ENCODE measurements at regions not wholly inside any gene's neighbourhood (a gene's known extent, or its start where the extent isn't known, plus 50 kb on each side); places are given as distances from the start of the nearest gene placed in this dataset.

DNA sequence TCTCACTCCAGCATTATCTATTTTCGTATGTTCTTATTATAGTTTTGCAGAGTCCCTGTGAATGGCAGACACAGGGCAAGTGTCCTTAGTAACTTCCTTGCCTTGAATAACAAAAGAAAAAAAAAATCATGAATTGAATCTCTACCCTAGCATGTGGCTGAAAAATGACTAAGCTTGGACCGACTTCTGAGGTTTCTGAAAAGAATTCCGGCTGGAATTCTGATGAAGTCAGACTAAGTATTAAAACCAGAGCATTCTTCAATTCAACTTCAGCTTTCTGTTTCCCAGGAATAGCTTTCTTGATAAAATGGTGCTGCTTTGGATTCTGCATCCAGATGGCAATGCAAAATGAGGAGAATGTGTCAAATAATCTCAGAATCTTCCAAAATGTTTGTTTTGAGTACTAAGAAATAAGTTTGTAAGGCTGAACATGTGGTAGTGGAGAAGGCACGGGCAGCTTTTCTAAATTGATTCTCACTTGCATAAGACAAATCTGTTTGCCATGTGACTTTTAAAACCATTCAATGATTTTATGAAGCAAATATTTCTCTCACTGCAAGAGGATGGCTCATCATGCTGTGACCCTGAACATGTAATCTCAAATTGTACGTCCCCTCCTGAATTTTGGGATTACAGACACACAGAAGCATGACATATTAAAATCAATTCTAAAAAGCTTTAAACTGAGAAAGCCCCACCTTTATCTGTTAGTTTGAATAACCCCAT lies 1462.8 kb upstream of the LRRTM1 start:
- no peak for TF ChIP-seq EZH2 (IDR thresholded peaks at IDR 0.05; ENCODE audit: low read length, missing control alignments)
- TF ChIP-seq, protein P1, sequence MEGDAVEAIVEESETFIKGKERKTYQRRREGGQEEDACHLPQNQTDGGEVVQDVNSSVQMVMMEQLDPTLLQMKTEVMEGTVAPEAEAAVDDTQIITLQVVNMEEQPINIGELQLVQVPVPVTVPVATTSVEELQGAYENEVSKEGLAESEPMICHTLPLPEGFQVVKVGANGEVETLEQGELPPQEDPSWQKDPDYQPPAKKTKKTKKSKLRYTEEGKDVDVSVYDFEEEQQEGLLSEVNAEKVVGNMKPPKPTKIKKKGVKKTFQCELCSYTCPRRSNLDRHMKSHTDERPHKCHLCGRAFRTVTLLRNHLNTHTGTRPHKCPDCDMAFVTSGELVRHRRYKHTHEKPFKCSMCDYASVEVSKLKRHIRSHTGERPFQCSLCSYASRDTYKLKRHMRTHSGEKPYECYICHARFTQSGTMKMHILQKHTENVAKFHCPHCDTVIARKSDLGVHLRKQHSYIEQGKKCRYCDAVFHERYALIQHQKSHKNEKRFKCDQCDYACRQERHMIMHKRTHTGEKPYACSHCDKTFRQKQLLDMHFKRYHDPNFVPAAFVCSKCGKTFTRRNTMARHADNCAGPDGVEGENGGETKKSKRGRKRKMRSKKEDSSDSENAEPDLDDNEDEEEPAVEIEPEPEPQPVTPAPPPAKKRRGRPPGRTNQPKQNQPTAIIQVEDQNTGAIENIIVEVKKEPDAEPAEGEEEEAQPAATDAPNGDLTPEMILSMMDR (conservative IDR thresholded peaks at IDR 0.05 in 1 of 2, IDR thresholded peaks at IDR 0.05 in 1 of 2; ENCODE audit: low read depth in 1 of 2, low read length in 2 of 2), result no peak

All from fibroblast of lung (primary cell).